HG03442 (cell line): ENCODE measurements at regions not wholly inside any gene's neighbourhood (a gene's known extent, or its start where the extent isn't known, plus 50 kb on each side); places are given as distances from the start of the nearest gene placed in this dataset.

ENCODE experiments used
- ATAC-seq: cut with Tn5 transposase; IDR thresholded peaks from one replicate; pipeline ENCODE4 v1.9.1; 2021; ENCODE audit warnings: mild to moderate bottlenecking, moderate library complexity; ENCODE audit not compliant: unreplicated experiment

DNA sequence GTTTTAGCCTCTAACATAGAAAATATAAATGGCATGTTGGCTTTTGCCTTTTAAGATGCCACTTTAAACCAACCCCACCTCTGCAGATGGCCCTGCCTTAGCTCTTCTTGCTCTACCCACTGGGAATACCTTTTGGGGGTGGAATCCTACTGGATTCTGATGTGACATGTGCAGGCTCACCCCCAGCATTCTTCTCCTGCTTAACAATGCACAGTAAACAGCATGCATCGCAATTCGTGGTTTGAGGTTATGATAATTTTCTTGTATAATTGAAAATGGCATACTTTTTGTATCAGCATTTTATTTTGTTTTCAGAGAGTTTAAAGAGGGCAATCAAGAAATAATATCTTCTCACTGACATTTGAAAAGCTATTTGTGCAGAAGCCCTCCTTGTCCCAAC lies 167.9 kb downstream of the AREG start:
- ATAC-seq = no peak

DNA sequence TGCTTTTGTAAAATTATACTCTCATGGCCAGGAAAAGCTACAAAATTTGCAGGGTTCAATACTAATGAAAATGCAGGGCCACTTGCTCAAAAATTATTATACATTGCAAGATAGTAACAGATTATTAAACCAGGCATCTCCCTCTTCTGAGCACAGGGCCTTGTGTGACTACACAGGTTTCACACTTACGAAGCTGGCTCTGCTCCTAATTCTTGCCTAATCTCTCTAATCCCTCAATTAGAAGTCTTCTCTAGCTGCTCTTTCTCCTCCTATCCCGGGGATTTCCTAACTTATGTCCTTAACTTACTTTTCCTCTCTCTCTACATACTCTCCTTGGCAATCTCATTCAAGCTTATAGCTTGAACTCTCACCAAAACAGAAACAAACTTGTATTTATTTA lies 168.3 kb downstream of the AREG start:
- no peak for ATAC-seq

DNA sequence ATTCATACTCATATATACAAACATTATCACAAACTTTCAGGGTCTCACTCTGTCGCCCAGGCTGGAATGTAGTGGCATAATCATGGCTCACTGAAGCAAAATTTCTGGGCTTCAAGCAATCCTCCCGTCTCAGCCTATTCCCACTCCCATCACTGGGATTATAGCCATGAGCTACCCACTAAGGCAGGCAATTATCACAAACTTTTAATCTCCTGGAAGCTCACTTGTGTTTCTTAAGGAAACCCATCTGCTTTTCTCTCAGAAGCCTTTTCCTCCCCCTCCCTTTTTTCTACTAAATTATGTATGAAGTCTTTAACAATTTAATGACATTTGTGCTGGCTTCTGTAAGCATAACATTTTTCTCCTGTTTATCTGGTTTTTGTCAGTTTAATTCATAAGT lies 170.5 kb downstream of the AREG start:
- no peak for ATAC-seq

DNA sequence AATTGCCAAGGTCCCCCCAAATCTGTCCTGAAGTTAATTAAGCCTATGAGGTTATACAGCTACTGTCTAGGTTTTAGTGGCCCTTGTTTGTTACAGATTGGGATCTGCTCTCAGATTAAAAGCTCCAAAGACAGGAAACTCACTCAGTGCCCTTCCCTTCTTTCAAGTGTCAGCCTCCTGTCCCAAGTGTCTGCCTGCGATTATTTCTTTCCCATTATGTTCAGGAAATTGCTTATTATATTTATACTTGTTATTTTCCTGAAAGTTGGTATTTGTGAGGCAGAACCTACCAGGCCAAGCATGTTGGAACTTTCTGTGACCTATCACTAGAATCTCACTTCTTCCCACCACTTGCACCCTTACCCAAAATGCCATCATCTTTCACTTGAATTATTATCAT lies 173.2 kb downstream of the AREG start:
- no peak for ATAC-seq

DNA sequence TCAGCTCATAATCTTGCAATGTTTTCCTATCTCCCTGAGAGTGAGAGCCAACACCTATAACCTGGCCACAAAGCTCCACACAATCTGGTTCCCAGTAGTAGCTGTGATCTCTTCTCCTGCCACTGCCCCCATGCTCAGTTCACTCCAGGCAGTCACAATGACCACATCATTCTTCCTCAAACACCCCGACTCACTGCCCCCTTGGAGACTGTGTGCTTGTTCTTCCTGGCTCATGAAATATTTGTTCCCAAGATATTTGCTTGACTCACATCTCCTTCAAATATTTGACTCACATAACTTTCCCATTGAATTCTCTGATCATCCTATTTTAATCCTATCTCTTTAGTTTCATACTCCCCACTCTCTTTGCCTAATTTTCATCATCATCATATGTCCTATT lies 173.7 kb downstream of the AREG start:
- ATAC-seq = no peak

DNA sequence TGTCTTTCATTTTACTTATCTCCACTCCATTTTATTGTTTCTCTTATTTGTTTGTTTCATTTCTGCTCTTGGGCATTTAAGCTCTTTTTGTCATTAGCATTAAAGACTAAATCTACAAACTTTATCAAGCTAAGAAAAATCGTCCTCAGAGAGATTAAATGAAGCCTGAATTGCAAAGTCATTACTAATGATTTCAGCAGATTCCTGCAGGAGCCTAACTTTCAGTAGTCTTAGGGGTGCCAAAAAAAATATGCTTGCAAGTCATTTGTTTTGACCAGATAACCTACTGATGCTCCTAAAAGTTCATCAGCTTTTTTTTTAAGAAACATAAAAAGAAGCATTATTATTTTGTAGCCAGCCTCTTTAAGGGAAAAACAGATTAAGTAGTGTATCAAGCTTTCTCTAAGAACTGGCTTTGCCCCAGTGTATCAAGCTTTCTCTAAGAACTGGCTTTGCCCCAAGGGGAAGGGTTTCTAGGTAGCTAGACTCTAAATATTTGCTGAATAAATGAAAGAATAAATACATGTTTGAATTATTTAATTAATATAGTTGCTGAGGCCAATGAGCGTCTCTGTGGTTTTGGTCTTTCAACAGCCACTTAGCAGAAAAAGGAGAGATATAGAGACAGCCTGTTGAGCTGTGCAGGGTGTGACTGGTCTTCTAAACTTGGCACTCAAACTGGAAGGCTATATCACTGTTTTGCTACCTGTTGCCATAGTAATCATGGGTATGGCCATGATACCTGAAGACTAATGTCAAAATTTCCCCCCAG lies 174.2 kb downstream of the BTC start:
- ATAC-seq = no peak

DNA sequence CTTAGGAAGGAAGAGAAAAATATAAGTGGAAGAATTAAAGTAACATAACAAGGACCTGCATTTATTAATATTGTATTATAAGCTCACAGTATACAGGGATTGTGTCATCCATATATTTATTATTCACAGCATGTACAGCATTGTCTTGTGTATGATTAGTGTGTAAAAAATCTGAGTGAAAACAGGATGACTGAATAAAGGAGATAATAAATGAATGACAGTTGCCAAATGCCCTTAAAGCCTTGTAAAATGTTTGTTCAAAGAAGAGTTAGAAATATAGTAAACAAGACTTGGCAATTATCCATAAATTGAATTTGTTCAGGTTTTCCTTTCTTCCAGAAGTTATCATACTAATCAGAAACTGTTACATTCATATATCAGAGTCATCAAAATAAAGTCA lies 172.7 kb downstream of the BTC start:
- no peak for ATAC-seq

DNA sequence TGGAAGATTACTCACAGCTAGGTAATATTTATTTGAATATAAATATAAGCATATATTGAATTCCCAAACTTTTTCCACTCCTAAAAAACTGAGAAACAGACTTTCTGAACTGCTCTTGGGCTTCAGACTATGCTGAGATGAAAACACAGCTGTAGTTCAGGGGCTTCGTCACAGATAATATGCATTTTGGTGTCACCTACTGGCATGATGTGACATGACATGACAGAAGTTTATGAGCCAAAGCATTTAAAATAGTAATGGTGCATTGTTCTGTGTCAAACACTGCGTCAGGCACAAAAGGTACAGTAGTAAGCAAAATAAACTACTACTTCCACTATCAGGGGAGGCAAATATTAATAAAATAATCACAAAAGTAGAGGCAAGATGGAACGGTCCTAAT lies 171.3 kb downstream of the BTC start:
- peak; percentile 87 for ATAC-seq

DNA sequence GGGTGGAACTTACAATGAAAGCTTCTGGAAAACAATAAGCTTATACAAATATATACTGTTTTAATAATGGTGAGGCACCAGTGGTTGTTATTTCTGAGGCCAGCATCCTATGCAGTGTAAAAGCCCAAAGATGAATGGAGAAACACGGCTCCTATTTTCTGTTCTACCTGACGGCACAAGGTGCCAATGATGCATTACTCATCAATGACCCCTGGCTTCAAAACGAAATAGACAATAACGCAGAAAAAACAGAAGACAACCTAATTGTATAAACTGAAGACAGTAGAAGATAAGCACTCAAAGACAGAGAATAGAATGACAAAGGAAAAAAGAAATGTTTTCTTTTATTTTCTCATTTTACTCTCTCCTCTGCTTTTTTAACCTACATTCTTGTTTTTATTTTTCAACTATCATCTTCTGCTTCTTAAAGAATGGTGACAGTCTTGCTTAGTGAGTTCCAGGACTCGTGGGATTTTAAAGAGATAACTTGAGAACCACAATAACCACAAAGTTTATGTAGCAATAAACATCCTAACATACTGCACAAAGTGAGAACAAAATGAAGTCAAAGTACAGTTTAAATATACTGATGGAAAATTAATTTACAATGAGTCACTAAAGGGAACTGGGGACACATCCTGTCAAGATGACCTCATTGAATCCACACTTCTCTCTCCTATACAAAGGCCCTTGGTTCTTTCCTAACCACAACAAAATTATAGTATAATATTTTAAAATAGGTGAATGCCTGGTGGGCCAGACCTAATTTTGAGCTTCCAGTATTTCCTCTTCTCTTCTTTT lies 169.8 kb downstream of the BTC start:
- no peak for ATAC-seq

DNA sequence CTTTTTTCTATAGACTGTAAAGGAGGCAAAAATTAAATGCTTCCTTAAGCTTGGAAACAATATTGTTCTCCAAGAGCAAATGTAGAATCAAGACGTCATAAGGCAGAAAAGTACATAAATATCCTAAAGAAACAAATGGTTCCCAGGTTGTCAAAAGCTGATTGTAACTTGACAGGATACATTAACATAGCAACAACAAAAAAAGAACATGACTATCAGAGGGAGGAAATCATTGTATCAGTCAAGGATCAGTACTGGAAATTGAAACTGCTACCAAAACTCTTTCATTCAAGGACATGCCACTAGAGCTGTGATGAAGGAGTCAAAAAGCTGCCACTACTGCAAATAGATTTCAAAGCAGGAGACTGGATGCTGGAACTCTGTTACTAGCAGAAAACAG lies 168.3 kb downstream of the BTC start:
- ATAC-seq = no peak

DNA sequence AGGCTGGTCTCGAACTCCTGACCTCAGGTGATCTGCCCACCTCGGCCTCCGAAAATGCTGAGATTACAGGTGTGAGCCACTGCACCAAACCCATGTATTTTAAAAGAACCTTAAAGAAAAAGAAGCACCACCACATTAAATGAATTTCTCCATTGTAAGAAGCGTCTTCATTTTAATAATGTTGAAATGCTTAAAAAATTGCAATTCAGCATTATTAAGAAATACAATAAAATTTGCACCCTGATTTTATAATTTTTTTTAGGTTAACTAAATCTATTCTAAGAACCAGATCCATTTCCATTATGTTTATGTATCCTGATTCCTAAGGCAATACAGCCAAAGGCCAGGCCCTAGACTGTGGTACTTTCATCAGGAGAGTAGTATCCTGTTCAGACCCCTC lies 167.2 kb downstream of the BTC start:
- ATAC-seq = no peak

DNA sequence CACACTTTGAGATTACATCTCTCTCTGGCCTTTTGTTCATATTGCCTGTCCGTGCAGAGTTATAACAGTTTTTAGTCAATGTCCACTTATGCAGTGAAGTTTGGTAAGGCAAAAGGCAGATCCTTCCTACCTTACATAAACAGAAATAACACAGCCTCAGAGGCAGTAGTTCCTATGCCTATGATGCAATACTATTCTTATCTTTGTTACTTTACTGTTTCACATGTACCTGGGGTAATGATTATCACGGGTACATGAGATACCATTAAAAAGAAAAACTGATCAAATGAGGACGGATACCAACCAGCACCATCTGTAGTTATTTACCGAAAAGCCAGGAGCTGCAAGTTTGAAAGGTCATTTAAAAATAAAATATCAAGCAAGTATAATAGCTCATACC lies 166.8 kb downstream of the BTC start:
- no peak for ATAC-seq

DNA sequence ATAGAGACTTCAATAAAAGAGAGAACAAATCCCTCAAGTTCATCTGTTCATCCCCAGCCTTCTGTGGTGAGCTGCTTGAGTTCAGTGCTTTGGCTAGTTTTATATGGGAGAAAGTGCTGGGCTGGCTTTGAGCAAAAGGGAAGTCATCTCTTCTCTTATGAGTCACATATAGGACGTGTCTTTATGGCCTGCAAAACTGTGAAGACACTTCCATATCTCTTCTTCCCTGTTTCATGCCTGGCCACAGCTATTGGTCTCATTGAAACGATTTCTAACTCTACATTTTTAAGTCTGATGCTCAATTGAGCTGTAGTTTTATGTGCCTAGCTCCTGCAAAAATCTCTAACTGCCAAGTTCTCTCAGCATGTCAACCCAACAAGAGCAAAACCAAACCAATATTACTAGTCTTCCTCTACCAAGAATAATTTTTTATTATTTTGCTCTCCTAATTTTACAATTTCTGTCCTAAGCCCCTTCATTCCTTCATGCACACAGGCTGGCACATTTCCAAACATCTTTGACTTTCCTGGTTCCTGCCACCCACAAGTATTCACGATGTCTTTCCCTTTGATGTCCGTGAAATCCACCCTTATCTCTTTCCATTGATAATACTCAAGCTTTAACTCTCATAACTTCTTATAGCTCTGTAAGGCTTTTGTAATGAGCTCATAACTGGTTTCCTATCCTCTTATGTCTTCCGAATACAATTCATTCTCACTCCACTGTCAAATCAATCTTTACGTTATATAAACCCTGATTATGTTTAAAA lies 165.3 kb downstream of the BTC start:
- ATAC-seq = peak; percentile 60

DNA sequence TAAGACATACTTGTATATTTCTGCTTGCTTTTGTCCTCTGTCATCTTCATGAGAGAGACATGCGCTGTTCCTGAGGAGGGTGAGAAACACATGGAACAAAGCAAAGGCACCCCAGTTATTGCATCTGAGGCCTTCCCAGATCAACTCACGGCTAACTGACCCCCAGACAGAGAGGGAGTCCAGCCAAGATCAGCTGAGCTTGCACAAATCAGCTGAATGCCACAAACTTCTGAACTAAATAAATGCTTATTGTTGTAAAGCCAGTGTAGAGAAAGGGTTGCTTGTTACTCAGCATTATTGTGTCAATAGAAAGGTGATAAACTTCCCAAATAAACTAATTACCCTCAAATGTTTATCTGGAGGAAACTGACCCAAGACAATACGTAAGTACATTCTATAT lies 163.8 kb downstream of the BTC start:
- no peak for ATAC-seq

DNA sequence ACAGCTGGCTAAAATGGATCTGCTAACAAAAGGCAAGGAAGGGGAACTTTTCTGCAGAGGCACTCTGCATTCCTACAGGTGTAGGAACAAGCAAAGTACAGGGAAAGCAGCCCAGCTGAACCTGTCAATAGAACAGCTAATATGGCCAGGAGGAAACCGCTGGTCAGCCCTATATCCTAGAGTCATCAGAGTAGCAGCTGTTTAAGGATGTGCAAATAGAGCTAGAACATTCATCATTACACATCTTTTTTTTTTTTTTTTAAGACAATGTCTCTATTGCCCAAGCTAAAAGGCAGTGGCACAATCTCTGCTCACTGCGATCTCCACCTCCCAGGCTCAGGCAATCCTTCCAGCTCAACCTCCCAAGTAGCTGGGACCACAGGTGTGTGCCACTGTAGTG lies 163.0 kb downstream of the BTC start:
- ATAC-seq = no peak

DNA sequence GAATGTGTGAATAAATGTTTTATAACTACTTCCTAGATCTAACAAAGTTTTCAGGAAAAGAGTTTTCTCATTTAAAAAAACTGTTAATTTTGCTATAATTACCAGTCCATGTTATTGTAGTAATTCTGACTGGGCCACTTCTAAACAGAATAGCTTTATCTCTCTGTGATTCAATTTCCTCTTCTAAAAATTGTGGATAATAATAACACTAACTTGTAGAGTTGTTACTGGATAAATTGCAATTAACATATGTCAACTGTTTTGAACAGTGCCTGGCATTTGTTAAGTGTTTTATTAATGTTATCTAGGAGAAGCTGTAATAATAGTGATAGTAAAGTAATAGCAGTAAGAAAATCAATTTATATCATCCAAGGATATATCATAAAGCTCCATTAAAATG lies 162.3 kb downstream of the BTC start:
- ATAC-seq = no peak

DNA sequence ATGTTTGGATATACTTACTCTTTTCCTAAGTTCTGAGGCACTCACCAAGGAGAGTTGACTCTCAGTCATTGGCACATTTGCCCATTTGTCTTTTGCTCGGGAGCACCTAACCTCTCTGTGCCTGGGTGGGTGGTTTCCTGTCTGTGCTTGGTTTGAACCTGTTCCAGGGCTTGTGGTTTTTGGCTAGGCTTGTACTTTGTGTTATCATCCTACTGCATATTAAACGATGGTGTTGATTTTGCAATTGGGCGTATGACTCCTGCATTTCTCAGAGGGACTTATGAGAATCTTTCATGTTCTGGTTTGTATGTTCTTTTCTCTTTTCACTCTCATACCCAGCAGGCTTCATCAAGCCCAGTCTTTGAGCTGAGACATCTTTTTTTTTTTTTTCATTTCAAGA lies 161.7 kb downstream of the BTC start:
- no peak for ATAC-seq

DNA sequence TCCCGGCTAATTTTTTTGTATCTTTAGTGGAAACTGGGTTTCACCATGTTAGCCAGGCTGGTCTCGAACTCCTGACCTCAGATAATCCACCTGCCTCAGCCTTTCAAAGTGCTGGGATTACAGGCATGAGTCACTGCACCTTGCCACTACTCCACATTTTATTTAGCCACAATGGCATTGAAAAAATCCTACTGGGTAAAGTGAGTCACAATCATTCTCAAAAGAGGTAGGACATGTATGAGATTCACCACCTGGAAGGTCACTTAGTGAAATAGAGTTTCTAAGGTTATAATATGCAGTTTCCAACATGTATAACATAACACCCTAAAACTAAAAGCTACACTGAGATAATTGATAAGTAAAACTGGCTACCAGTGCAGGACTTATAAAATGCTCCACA lies 159.2 kb downstream of the BTC start:
- no peak for ATAC-seq

DNA sequence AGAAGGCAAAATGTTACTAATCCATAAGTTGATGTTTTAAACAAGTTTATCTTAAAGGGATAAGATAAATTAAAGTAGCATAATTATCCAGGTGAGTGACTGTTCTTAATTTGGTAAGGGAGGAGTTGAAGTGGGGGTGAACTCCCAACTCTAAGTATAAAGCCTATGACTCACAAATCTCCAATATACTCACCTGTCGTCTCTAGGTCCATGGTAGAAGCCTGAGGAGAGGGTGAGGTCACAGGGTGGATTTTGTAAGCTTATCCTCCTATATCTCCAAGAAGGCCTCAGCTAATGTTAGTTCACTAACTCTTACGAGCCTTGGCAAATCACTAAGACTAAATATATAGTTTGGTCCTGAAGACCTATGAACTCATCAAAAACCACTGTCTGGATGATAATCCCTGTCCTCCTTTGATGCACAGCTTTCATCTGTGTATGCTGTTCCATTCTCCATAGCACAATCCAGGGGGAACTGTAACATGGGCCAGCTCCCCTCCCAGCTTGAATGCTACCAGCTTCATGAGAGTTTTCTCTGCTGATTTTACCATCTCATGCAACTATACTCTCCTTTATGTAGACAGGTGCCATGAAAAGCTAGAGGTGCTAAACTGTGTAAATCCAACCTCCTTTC lies 158.7 kb downstream of the BTC start:
- no peak for ATAC-seq

DNA sequence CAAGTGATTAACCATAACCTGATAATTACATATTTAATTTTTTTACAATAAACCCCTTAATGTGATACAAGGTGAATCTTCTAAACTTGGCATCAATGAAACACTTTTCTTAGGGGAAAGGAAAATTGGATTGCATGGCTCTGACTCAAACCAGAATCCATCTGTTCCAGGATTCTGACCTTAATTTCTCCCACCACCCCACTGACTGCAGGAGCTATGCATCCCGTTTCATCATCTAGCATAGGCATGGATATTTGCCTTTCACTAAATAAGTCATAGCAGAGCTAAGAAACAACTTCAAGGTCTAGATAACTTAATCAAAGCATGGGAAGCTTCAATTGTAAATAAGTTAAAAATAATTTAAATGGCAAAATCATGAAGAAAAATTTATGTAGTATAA lies 156.3 kb downstream of the BTC start:
- no peak for ATAC-seq

DNA sequence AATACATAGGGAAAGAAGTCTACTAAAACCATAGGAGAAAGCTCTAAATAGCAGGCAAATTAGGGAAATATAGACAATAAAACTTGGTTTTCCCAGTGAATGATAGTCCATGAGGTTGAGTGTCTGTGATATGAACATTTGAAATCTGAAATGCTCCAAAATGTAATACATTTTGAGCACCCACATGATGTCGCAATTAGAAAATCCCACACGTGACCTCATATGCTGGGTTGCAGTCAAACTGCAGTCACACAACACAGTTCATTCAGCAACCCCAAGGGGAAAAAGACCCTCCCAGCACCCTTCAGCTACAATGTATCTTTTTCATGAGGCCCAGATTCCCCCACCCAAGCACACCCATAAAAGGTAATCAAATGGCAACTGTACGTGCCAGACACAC lies 155.6 kb downstream of the BTC start:
- ATAC-seq = no peak
